C4-2B (cell line): ENCODE measurements at regions not wholly inside any gene's neighbourhood (a gene's known extent, or its start where the extent isn't known, plus 50 kb on each side); places are given as distances from the start of the nearest gene placed in this dataset.

ENCODE experiments used
- CTCF ChIP-seq: fragments of 450-650 bp; conservative IDR thresholded peaks from 2 replicates; pipeline ENCODE4 v1.5.1; 2017; ENCODE audit warnings: mild to moderate bottlenecking
- ZFX ChIP-seq: fragments of 450-650 bp; IDR thresholded peaks from 2 replicates; pipeline ENCODE4 v1.6.1; 2017

- TF ChIP-seq CTCF (no peak), ZFX (no peak)
Observed at GRCh38 chr2:57848723-57849122, 197.9 kb upstream of the VRK2 start.
